IPS-20b (cell line): ENCODE measurements at regions not wholly inside any gene's neighbourhood (a gene's known extent, or its start where the extent isn't known, plus 50 kb on each side); places are given as distances from the start of the nearest gene placed in this dataset.

Source experiments
- H3K27ac ChIP-seq: one replicate; pipeline ENCODE4 v1.5.1; 2013; ENCODE audit warnings: low read length
- H3K27me3 ChIP-seq: 2 replicates; pipeline ENCODE4 v1.6.1; 2013; ENCODE audit warnings: mild to moderate bottlenecking, low read length, inconsistent platforms; ENCODE audit not compliant: insufficient read depth
- H3K36me3 ChIP-seq: 2 replicates; pipeline ENCODE4 v1.6.1; 2013; ENCODE audit warnings: low read depth, mild to moderate bottlenecking, inconsistent platforms, low read length, moderate library complexity; ENCODE audit not compliant: insufficient read depth
- H3K4me1 ChIP-seq: 2 replicates; pipeline ENCODE4 v1.6.1; 2013; ENCODE audit warnings: mild to moderate bottlenecking, control low read depth, inconsistent platforms, low read length, moderate library complexity; ENCODE audit not compliant: insufficient read depth
- H3K4me3 ChIP-seq: 2 replicates; pipeline ENCODE4 v1.5.1; 2013; ENCODE audit warnings: mild to moderate bottlenecking, low read length, inconsistent platforms
- H3K9ac ChIP-seq: 2 replicates; pipeline ENCODE4 v1.6.1; 2013; ENCODE audit warnings: low read depth, mild to moderate bottlenecking, inconsistent platforms, low read length, moderate library complexity
- H3K9me3 ChIP-seq: 2 replicates; pipeline ENCODE4 v1.6.1; 2013; ENCODE audit warnings: mild to moderate bottlenecking, low read depth, low read length, inconsistent platforms; ENCODE audit not compliant: insufficient read depth

GRCh38 chr19:33879818-33880575 lies 83.3 kb downstream of the KCTD15 start:
- Histone ChIP-seq H3K27ac (no peak overlapping the region), H3K9me3 (no peaks in the 10 kb centered on the region), H3K4me1 (peaks cover 11% of the 10 kb centered on the region), H3K27me3 (no peaks in the 10 kb centered on the region), H3K4me3 (no peak overlapping the region), H3K9ac (peak overlapping the region; percentile 20; the same call in 1 of the 2 replicates), H3K36me3 (no peaks in the 10 kb centered on the region)

GRCh38 chr19:33883859-33884519 lies 87.3 kb downstream of the KCTD15 start:
- Histone ChIP-seq H3K36me3 (no peaks in the 10 kb centered on the region), H3K9ac (peak overlapping the region; percentile 77; the same call in 1 of the 2 replicates), H3K27ac (peak overlapping the region; percentile 4), H3K4me3 (peak overlapping the region; percentile 54), H3K9me3 (no peaks in the 10 kb centered on the region), H3K4me1 (peaks cover 11% of the 10 kb centered on the region), H3K27me3 (no peaks in the 10 kb centered on the region)

- no peaks in the 10 kb centered on the region for H3K27me3 ChIP-seq
- H3K9ac ChIP-seq: no peak overlapping the region
- H3K27ac ChIP-seq: no peak overlapping the region
- no peaks in the 10 kb centered on the region for H3K9me3 ChIP-seq
- H3K4me3 ChIP-seq: no peak overlapping the region
- H3K36me3 ChIP-seq: no peaks in the 10 kb centered on the region
- peaks cover 11% of the 10 kb centered on the region for H3K4me1 ChIP-seq
Observed at GRCh38 chr19:33885236-33885635, 88.6 kb downstream of the KCTD15 start.

- H3K36me3 ChIP-seq: no peaks in the 10 kb centered on the region
- H3K9ac ChIP-seq: no peak overlapping the region
- H3K4me1 ChIP-seq: peaks cover 11% of the 10 kb centered on the region
- no peak overlapping the region for H3K27ac ChIP-seq
- no peaks in the 10 kb centered on the region for H3K27me3 ChIP-seq
- H3K9me3 ChIP-seq: no peaks in the 10 kb centered on the region
- H3K4me3 ChIP-seq: no peak overlapping the region
Observed at GRCh38 chr19:33887891-33888290, 91.2 kb downstream of the KCTD15 start.

GRCh38 chr19:33888665-33889064 lies 92.0 kb downstream of the KCTD15 start:
- Histone ChIP-seq H3K9me3 (no peaks in the 10 kb centered on the region), H3K27me3 (no peaks in the 10 kb centered on the region), H3K4me1 (peaks cover 7% of the 10 kb centered on the region), H3K36me3 (no peaks in the 10 kb centered on the region), H3K9ac (no peak overlapping the region), H3K27ac (no peak overlapping the region), H3K4me3 (no peak overlapping the region)

- Histone ChIP-seq H3K27ac (no peak overlapping the region), H3K9me3 (no peaks in the 10 kb centered on the region), H3K4me1 (no peaks in the 10 kb centered on the region), H3K27me3 (no peaks in the 10 kb centered on the region), H3K4me3 (no peak overlapping the region), H3K9ac (no peak overlapping the region), H3K36me3 (no peaks in the 10 kb centered on the region)
Observed at GRCh38 chr19:33890569-33890968, 93.9 kb downstream of the KCTD15 start.

GRCh38 chr19:33891773-33892172 lies 95.1 kb downstream of the KCTD15 start:
- Histone ChIP-seq H3K4me3 (no peak overlapping the region), H3K9ac (no peak overlapping the region), H3K27ac (no peak overlapping the region), H3K4me1 (no peaks in the 10 kb centered on the region), H3K9me3 (no peaks in the 10 kb centered on the region), H3K27me3 (no peaks in the 10 kb centered on the region), H3K36me3 (no peaks in the 10 kb centered on the region)

GRCh38 chr19:33894787-33895186 lies 98.1 kb downstream of the KCTD15 start:
- Histone ChIP-seq H3K4me3 (no peak overlapping the region), H3K27ac (no peak overlapping the region), H3K4me1 (no peaks in the 10 kb centered on the region), H3K36me3 (no peaks in the 10 kb centered on the region), H3K27me3 (no peaks in the 10 kb centered on the region), H3K9ac (no peak overlapping the region), H3K9me3 (peaks cover 11% of the 10 kb centered on the region; the same call in 1 of the 2 replicates)

- no peak overlapping the region for H3K4me3 ChIP-seq
- H3K27me3 ChIP-seq: no peaks in the 10 kb centered on the region
- H3K9me3 ChIP-seq: peaks cover 11% of the 10 kb centered on the region; the same call in 1 of the 2 replicates
- H3K9ac ChIP-seq: no peak overlapping the region
- H3K4me1 ChIP-seq: no peaks in the 10 kb centered on the region
- H3K36me3 ChIP-seq: no peaks in the 10 kb centered on the region
- no peak overlapping the region for H3K27ac ChIP-seq
Observed at GRCh38 chr19:33895366-33895765, 98.7 kb downstream of the KCTD15 start.

- Histone ChIP-seq H3K27me3 (no peaks in the 10 kb centered on the region), H3K27ac (no peak overlapping the region), H3K4me1 (no peaks in the 10 kb centered on the region), H3K4me3 (no peak overlapping the region), H3K9ac (no peak overlapping the region), H3K9me3 (peaks cover 11% of the 10 kb centered on the region; the same call in 1 of the 2 replicates), H3K36me3 (no peaks in the 10 kb centered on the region)
Observed at GRCh38 chr19:33898062-33898677, 101.5 kb downstream of the KCTD15 start.

- Histone ChIP-seq H3K4me3 (no peak overlapping the region), H3K36me3 (no peaks in the 10 kb centered on the region), H3K4me1 (peaks cover 10% of the 10 kb centered on the region; the same call in 1 of the 2 replicates), H3K27ac (no peak overlapping the region), H3K9me3 (peaks cover 11% of the 10 kb centered on the region; the same call in 1 of the 2 replicates), H3K27me3 (peaks cover 10% of the 10 kb centered on the region; the same call in 1 of the 2 replicates), H3K9ac (no peak overlapping the region)
Observed at GRCh38 chr19:33900817-33901216, 104.1 kb downstream of the KCTD15 start.
